ENCODE measurements at regions not wholly inside any gene's neighbourhood (a gene's known extent, or its start where the extent isn't known, plus 50 kb on each side); places are given as distances from the start of the nearest gene placed in this dataset.

DNA sequence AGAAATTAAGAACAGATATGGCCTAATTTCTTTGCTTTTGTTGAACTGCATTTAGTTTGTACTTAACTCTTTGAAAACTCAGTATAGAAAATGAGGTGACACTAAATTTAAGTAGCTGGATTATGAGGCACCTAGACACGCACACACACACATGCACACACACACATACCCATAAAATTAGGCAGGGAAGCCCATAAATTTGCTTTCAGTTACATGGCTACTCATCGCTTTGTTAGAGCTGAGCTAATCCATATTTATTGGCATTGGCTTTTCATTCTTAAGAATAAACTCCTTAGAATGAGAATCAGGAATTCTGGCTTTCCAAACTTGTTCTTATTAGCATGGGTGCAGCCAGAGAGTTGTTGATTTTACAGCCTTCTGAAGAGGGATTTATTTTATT is 61.7 kb upstream of the MBNL2 start:
- TF ChIP-seq CTCF (conservative IDR thresholded peaks at IDR 0.05) (no peak), EZH2 (IDR thresholded peaks at IDR 0.05; ENCODE audit: low read depth) (no peak)

All from PC-9 (cell line).